ENCODE measurements at regions not wholly inside any gene's neighbourhood (a gene's known extent, or its start where the extent isn't known, plus 50 kb on each side); places are given as distances from the start of the nearest gene placed in this dataset.

DNA sequence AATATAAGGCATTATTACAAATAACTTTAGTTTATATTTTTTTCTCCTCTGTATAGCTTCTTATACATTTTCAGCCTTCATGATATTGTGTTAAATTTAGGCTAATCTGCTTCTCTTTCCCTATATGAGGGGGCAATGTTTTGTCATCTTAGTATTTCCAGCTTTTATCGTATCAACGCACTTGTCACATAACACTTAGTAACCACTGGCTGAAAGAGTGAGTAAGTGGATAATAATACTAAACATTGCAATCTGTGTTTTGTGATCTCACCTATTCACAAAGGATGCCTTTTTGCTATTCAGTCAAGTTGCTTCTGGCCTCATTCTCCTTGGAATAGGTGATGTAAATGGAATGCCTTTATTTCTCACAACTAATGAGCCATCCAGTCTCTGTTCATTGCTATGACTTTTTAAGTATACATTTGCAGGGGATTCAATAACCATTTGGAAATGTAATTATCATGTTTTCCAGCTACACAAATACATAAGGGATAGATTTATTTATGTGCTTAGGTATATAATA is 260.9 kb downstream of the BMP4 start:
- in situ Hi-C loops (cut with MboI; ENCODE audit: low sequenced_read_pairs): no loop called here

DNA sequence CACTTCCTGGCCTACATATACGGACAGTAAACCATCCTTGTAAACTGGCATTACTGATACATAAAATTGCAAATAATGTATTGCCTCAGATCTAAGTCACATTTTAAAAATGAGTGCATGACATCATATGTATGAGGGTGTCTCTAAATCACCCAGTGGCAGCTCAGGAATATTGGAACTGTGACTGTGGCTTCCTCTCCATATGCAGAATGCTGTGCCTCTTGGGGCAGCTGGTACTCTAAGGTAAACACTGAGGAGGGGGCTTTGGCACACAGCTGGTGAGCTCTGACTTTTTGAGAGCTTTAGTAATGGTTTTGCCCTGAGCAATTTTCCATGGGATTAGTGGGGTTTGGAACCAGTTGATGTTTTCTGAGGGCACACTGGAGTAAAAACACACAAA is 263.7 kb downstream of the BMP4 start:
- in situ Hi-C loops (cut with MboI; ENCODE audit: low sequenced_read_pairs): no loop called here

DNA sequence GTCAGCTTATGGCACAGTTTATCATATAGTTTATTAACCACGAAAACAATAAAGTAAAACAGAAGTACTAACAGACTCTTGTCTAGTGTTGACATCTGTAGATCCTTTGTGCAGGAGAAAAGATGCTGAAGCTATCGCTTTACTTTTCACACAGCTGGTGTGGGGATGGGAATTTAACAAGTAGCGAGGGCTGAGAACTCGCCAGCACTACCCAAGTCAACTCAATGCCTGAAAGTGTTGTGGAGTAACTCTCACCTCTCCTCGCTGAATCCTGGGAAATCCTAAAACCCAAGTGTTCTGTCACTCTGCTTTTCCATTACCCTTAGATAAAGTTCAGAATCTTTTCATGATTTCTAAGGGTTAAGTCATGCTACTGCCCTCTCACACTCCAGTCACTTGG is 264.2 kb downstream of the BMP4 start:
- in situ Hi-C loops (cut with MboI; ENCODE audit: low sequenced_read_pairs): no loop called here

DNA sequence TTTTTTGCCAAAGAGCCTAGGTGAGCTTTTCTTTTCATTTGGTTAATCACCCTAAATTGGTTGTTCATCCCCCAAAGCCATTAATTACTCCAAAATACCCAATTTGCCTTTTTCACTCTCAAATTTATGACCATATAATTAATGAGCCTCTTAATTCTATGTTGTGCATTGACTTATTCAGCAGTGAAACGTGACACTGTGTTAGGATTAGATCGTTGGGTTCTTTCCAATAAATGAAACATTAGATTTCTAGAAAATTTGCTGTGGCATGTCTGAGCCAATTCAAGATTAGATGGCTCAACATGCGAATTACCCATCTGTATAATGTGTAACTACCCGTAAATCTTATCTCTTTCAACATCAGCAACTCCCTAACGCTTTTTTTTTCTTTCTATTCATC is 273.4 kb downstream of the BMP4 start:
- in situ Hi-C loops (cut with MboI; ENCODE audit: low sequenced_read_pairs): no loop called here

DNA sequence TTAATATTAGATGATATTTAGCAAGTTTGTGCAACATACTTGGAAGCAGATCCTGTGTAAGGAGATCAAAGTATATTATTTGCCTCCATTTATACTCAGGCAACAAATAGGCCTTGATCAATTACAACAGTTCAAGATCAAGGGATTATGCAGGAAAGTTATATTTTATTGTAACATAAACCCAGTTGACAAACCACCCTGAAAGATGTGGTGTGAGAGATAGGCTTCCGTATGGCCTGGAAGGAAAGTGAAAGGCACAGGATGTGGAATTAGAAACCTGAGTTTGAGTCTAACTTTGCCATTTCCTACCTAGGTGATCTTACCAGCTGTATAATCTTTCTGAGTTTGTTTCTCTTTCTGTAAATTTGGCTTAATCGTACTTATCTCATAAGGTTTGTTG is 284.1 kb downstream of the BMP4 start:
- in situ Hi-C loops (cut with MboI; ENCODE audit: low sequenced_read_pairs): no loop called here

DNA sequence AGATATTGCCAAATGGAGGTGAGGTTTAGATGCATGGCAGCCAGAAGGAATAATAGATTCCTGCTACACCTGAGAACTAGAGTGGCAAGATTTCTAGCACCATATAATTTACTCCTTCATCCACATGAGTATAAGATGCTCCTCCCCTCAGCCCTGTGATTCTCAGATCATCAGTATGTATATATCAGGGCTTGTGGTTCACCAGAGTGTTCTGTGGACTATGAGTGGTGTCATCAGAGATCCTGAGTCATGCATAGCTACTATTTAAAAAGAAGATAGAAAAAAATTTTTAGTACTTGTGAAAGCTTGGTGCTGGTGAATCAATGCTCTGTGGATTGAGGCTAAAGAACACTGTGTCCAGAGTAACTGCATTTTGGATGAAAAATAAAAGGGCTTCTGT is 285.9 kb downstream of the BMP4 start:
- in situ Hi-C loops (cut with MboI; ENCODE audit: low sequenced_read_pairs): no loop called here

DNA sequence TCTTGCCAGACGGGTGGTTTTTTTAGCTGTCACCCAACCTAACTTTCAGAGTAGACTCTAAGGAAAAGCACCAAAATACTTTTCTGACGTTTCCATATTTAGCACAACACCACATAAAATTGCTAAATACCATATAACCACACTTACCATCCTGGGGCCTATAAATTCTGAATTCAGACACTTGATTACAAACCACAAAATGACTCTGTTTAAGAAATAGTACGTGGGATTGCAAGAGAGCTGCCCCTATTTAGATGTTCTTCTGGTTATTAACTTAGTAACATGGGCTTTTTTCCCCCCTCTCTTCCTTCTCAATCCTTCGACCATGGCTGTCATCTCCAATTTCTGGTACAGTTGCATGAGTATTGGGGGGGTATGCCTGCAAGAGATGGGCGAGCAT is 287.7 kb downstream of the BMP4 start:
- in situ Hi-C loops (cut with MboI; ENCODE audit: low sequenced_read_pairs): no loop called here

DNA sequence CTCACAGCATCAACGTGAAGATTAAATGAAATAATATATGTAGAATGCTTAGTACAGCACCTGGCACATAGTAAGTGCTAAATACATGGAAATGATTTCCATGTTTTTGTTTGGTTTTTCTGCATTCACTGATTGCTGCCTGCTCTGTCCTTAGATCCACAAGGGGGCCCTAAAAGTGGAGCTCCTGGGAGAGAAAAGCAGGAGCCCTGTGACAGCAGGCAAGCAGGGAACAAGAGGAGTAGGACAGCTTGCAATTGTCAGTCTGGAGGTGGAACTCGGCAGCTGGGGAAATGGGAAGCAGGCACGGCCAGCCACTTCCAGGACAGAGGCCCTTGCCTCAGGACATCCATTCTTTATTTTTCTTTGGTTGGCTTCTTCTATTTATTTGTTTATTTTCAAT is 292.9 kb downstream of the BMP4 start:
- in situ Hi-C loops (cut with MboI; ENCODE audit: low sequenced_read_pairs): no loop called here

DNA sequence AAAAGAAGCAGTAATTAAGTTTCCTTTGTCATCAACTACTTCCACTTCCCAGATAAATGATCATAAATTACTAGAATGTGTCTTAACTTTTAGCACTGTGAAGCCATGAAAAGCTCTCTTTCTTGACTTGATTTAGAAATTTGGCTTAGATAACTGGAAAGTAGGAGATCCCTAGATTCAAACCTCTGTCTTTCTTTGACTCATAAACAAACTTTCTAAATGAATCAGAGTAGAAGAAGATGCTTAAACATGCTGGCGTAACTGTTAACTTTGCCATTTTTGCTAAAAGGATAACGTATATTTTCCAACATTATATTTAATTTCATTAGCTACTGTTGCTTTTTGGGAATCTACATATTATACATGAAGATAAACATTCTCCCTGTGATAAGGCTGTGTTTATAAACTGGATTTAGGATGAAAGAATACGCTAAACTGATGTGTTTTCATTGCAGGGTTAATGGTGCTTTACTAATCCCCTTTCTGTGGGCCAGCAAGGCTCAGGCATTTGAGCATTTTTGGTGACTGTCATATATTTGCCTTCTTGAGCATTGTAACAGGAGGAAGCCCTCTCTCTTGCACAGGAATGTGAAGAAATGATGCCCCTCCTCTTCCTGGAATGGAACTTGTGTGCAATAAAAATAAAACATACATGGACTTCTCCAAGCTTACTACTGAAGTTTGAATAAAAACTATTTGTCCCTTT is 301.4 kb downstream of the BMP4 start:
- in situ Hi-C loops (cut with MboI; ENCODE audit: low sequenced_read_pairs): no loop called here

DNA sequence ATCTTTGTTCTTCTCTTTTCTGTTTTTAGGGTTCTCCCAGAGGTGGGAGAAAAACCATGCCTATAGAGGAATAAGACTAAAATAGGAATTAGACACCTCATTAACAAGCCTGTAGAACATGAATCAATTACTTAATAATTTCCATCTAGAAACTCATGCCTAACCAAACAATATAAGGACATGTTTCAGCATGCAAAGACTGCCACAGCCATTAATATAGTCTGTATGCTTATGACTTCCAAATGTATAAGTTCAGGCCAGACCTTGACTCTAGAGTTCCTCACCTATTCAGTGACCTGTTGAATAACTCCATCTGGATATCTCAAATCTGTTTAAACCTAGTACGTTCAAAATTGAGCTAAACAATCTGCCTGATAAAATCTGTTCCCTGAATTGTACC is 304.6 kb downstream of the BMP4 start:
- in situ Hi-C loops (cut with MboI; ENCODE audit: low sequenced_read_pairs): no loop called here

DNA sequence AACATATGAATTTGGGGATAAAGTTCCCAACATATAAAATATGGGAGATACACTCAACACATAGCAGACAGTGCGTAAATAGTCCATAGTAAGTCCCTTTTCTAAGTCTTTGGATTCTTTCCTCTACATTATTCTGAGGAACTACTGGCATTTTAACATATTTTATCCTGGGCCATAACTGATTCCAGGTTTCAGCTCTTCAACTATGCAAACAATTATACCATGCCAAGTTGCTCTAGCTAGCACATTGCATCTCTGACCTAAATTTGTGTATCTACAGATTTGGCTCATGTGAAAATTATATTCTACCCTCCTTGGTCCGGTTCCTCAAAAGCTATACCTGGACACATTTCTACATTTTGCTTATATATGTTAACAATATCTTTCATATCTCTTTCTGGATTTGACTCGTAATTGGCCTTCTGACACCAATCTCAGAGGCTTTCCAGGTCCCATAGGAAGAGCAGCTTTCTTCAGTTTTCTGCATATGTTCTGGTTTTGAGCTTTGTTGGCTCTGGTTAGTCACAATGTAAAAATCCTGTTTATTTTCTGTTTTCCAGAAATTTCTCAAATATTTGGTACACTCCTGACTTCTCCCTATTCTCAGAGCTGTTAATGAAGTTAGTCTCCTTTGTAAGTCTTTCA is 305.4 kb downstream of the BMP4 start:
- in situ Hi-C loops (cut with MboI; ENCODE audit: low sequenced_read_pairs): no loop called here

DNA sequence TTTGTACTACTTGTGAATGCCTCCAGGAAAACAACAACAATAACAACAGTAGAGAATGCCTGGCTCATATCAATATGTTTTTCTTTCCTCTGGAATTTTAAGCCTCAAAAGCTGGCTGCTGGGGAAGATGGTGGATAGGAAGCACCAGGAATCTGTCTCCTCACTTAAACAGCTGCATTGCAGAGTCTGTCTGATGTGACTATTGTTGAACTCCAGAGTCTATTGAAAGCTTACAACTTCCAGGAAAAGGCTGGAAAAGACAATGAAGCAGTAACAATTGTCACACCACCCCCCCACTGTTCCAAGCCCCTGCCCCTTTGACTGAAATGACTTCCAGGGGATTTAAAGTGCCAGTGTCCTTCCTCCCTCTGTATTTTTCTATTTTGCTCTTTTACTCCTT is 309.7 kb downstream of the BMP4 start:
- in situ Hi-C loops (cut with MboI; ENCODE audit: low sequenced_read_pairs): no loop called here

DNA sequence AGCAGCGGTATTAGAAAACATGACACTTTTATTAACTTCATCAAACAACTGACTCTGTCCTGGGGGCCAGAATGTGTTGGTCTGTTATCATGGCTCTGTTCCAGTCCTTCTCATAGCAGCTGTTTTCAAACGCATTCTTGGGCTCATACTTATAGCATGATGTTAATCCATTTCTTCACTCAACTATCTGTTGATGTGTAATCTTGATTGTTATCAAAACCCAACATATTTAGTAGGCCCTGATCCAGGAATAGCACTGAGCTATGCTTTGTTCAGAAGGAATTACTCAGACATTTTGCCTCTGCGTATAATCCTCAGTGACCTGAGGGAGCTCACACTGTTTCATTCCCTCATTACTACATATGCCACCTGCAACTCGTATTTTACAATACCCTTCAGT is 315.9 kb downstream of the BMP4 start:
- in situ Hi-C loops (cut with MboI; ENCODE audit: low sequenced_read_pairs): no loop called here

DNA sequence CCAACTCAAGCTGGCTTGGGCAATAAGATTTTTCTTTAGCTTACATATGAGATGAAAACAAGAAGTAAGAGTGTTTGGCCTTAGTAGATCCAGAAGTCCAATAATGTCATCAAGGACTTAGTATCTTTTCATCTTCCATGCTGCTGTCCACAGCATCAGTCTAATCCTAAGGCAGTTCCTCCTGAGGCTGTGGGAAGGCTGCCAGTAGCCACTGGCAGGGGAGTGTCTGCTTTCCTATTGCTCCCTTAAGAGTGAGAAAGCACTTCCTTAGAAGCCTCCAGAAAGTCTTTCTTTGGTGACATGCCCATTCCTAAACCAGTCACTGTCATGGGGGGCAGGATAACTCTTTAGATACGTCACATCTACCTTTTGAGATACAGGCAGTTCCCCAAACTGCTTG is 317.7 kb downstream of the BMP4 start:
- in situ Hi-C loops (cut with MboI; ENCODE audit: low sequenced_read_pairs): no loop called here

DNA sequence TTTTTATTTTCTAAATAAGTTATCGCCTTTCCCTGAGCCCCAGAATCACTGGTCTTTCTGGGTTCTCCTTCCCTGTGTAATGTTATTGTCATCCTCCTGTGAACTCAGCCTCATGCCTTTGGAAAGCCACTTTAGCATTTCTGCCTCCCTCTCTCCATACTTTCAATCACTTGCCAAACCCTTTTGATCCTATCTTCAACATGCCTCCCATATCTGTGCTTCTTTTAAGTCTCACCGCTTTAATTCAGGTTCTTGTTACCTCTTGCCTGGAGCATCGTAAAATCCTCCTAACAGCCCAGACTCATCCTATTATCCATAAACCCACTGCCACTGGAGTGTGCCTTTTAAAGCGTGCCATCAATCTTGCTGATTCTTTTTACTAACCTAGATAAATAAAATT is 321.8 kb downstream of the BMP4 start:
- in situ Hi-C loops (cut with MboI; ENCODE audit: low sequenced_read_pairs): no loop called here

DNA sequence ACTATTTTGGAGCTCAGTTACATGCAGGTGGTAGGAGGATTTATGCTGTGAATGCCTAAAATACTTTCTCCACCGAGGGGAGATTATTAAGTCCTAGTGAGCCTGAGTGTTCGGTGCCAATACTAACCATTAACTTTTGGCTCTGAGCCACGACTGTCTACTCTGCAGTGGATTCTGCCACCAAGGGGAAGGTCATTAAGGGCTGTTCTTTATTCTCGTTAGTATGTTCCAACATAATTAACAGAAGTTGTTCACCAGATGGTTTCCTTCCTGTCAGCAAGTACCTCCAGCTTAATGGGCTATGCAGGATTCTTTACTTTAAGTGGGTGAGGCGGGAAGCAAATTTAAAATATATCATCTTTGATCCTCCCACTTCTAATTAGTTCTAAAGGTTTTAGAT is 326.3 kb downstream of the BMP4 start:
- in situ Hi-C loops (cut with MboI; ENCODE audit: low sequenced_read_pairs): no loop called here

DNA sequence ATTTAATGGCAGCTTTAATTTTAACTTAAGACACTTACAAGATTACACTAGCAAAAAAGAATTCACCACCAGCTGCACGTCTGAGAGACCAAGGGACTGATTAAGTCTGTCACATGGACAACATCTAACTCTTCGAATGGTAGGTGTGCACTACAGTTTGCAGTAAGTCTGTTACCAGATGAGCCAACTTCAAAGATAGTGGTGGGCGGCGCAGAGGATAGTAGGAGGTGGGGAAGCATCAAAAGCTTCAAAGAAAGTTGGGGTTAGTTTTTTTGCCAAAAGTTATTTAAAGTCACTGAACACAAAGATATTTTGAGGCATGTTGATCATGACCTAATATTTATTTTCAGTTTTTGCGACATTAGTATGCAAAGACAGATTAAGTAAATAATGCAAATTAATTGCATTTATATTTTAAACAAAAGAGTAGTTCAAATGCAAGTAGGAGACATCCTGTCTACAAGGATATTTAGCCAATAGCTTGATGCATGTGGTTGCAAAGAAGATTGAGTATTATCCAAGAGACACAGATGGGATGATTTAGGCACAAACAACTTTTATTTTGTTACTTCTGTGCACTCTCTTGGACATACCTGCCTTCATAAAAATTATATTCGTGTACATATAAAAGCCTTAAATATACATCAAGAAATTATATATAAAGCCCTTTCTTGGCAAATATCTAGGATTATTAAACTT is 327.7 kb downstream of the BMP4 start:
- in situ Hi-C loops (cut with MboI; ENCODE audit: low sequenced_read_pairs): no loop called here

DNA sequence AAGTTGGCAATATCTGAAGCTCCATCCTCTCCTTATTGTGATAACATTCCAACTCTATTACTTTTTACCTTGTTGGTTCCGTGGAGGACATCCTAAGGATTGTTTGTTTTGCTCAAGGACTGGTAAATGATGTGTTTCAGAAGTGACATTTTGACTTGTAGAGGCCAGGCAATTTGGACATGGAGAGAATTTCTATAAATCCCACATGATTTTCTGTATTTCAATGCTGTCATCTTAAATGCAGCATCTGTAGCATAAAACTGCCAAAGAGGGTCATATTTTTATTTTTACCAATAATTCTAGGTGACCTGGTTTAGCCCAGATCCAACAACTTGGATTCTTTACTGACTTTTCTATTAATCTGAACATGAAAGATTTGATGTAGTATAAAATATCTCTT is 328.4 kb downstream of the BMP4 start:
- in situ Hi-C loops (cut with MboI; ENCODE audit: low sequenced_read_pairs): no loop called here

DNA sequence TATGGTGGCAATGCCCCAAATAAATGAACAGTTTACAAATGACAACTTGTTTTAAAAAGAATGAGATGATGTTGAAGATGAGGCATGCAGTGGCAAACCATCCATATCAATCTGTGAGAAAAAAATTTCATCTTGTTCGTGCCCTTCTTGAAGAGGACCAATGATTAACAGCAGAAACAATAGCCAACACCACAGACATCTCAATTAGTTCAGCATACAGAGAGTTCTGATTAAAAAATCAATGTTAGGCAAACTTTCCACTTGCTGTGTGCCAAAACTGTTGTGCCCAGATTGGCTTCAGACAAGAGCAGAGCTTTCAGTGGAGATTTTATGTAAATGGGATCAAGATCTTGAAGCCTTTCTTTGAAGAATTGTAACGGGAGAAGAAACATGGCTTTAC is 329.9 kb downstream of the BMP4 start:
- in situ Hi-C loops (cut with MboI; ENCODE audit: low sequenced_read_pairs): no loop called here

DNA sequence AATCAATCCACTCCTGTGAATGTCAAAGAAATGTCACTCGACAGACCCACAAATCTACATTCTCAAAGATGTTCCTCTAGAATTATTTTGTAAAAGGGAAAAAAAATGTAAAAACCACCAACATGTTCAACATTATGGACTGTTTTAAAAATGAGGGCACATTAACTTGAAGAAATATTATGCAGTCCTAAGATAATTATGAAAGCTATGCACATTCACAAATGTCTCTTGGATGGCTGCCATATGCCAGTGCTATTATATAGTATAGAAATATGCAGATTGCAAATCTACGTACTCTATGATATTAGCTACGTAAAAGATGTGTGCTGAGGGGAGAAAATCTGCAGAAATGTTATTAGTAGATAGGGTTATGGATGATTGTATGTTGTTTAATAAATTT is 334.2 kb downstream of the BMP4 start:
- in situ Hi-C loops (cut with MboI; ENCODE audit: low sequenced_read_pairs): no loop called here

DNA sequence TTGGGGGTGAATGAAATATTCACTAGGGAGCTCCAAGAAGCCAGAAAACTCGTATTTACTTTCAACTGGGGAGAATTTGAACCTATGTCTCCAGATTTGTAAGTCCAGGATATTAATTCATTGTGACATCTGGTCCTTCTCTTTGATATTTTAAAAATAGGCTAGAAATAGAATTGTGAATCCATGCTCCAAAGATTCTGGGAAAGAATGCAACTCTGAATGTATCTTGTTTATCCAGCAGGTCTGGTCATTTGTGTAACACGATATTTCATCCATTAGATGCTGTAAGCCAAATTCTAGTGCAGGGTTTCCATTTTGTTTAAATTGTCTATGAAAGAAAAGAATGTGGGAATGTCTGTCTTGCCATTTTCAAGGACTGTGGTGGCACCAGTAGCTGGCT is 334.7 kb downstream of the BMP4 start:
- in situ Hi-C loops (cut with MboI; ENCODE audit: low sequenced_read_pairs): no loop called here

DNA sequence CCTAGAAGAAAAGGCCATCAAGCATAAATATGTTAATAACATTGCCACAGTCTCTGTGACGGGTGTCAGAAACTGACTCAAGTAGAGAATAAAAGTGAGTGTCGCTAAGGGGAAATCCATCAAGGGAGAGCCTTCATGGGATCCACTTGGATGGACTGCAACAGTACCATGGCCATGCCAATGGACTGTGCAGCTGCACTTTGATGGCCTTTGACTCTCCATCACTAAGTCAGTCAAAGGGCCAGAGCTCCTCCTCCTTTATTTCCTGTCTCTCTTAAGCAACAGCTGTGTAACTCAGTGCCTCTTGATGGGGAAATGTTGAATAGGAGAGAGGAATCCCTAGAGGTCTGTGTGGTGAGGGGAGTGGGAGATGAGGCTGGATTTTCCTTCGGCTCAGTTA is 335.2 kb downstream of the BMP4 start:
- in situ Hi-C loops (cut with MboI; ENCODE audit: low sequenced_read_pairs): no loop called here

Data from HL-60/S4 treated with phorbol 12-myristate 13-acetate at 8.2 ng/mL for 4 days and 3 days (cell line).